A673 (cell line): ENCODE measurements at regions not wholly inside any gene's neighbourhood (a gene's known extent, or its start where the extent isn't known, plus 50 kb on each side); places are given as distances from the start of the nearest gene placed in this dataset.

Experiments
- CTCF ChIP-seq: fragments of 300-800, 200-600 bp; sonication (generic); conservative IDR thresholded peaks from 2 replicates; pipeline ENCODE4 v1.5.1; 2017; ENCODE audit warnings: low read depth, mild to moderate bottlenecking, antibody characterized with exemption, low read length, moderate library complexity, mixed read lengths
- EZH2 ChIP-seq: fragments of 200-600 bp; sonication (generic); IDR thresholded peaks from 2 replicates; pipeline ENCODE4 v1.6.1; 2017; ENCODE audit warnings: borderline replicate concordance, low read depth, mild to moderate bottlenecking, mixed read lengths, antibody characterized with exemption, low read length; ENCODE audit not compliant: poor library complexity, severe bottlenecking

- TF ChIP-seq CTCF (no peak), EZH2 (no peak)
These were observed 148.0 kb downstream of the ZNF33B start for GRCh38 chr10:42490368-42490767.
